SK-N-SH (cell line): ENCODE measurements at regions not wholly inside any gene's neighbourhood (a gene's known extent, or its start where the extent isn't known, plus 50 kb on each side); places are given as distances from the start of the nearest gene placed in this dataset.

ENCODE experiments used
- CHD2 ChIP-seq: fragments of 150-350 bp; IDR thresholded peaks from 2 replicates; pipeline ENCODE4 v1.6.1; 2018; ENCODE audit warnings: low read length; ENCODE audit not compliant: partially characterized antibody
- CTCF ChIP-seq: fragments of 200-600 bp; sonication (generic); IDR thresholded peaks from 2 replicates; pipeline ENCODE4 v1.6.1; 2017; ENCODE audit warnings: antibody characterized with exemption, mild to moderate bottlenecking, moderate library complexity
- EP300 ChIP-seq, 2 experiments: IDR thresholded peaks; 2 replicates each; pipeline versions ENCODE4 v1.4.0 to v1.6.1; 2012; ENCODE audit warnings: borderline replicate concordance in 1 of 2, low read depth in 1 of 2, low read length in 1 of 2
- EZH2phosphoT487 ChIP-seq: fragments of 200-600 bp; sonication (generic); IDR thresholded peaks from 2 replicates; pipeline ENCODE4 v1.6.1; 2017; ENCODE audit warnings: low read depth, mixed run types, mild to moderate bottlenecking, antibody characterized with exemption, moderate library complexity, borderline replicate concordance
- MEF2A ChIP-seq: IDR thresholded peaks from 2 replicates; pipeline ENCODE4 v1.4.0; 2012; ENCODE audit warnings: low read depth, borderline replicate concordance
- POLR2AphosphoS5 ChIP-seq: IDR thresholded peaks from 2 replicates; pipeline ENCODE4 v1.6.1; 2012; ENCODE audit warnings: low read depth, low read length
- TF ChIP-seq, protein P1 (sequence below): fragments of 150-350 bp; IDR thresholded peaks from 2 replicates; pipeline ENCODE4 v1.6.1; 2016; ENCODE audit warnings: mild to moderate bottlenecking, low read depth, low read length

DNA sequence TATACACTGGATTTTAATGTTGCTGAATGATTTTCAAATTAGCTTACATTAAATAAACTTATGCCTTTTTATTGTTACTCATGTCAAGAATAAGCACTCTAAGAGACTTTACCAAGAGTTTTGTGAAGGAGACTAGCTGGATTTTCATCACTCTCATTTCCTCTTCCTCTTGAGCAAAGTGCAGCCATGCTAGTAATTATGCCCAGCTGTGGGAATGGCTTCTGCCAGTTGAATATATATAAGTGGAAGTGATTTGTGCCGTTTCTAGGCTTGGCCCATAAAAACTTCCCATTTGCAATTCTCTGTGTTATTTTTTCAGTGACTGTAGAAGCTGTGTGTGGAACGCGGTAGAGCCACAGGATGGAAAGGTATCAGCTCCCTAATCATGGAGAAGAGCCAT, 255.8 kb downstream of the HDGFL1 start:
- no peak for TF ChIP-seq EP300 (IDR thresholded peaks at IDR 0.05; ENCODE audit: borderline replicate concordance in 1 of 2, low read depth in 1 of 2, low read length in 1 of 2)
- no peak for TF ChIP-seq CTCF
- TF ChIP-seq POLR2AphosphoS5, result no peak
- TF ChIP-seq, protein P1, sequence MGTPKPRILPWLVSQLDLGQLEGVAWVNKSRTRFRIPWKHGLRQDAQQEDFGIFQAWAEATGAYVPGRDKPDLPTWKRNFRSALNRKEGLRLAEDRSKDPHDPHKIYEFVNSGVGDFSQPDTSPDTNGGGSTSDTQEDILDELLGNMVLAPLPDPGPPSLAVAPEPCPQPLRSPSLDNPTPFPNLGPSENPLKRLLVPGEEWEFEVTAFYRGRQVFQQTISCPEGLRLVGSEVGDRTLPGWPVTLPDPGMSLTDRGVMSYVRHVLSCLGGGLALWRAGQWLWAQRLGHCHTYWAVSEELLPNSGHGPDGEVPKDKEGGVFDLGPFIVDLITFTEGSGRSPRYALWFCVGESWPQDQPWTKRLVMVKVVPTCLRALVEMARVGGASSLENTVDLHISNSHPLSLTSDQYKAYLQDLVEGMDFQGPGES, result no peak
- no peak for TF ChIP-seq CHD2
- no peak for TF ChIP-seq EZH2phosphoT487
- no peak for TF ChIP-seq MEF2A
